Keratinocyte (primary cell): ENCODE measurements at regions not wholly inside any gene's neighbourhood (a gene's known extent, or its start where the extent isn't known, plus 50 kb on each side); places are given as distances from the start of the nearest gene placed in this dataset.

ENCODE experiments used
- DNase-seq: peaks from one replicate; pipeline ENCODE4 v3.0.0-alpha.2; 2011; ENCODE audit warnings: low read depth, missing footprints, low spot score
- FAIRE-seq: peaks from 2 replicates; lab custom pipeline; 2011; peaks lifted over from hg19 to GRCh38; lab: Jason Lieb, UNC
- H2AFZ ChIP-seq: 2 replicates; pipeline ENCODE4 v1.6.0; 2012; ENCODE audit warnings: low read length, control low read depth, inconsistent platforms; ENCODE audit not compliant: control insufficient read depth
- H3K27ac ChIP-seq: 2 replicates; pipeline ENCODE4 v1.5.1; 2011; ENCODE audit warnings: low read length; ENCODE audit not compliant: control insufficient read depth, insufficient read depth
- H3K27me3 ChIP-seq: 3 replicates; pipeline ENCODE4 v1.6.0; 2011; ENCODE audit warnings: low read length; ENCODE audit not compliant: control insufficient read depth, insufficient read depth; ENCODE audit errors: extremely low read depth
- H3K36me3 ChIP-seq, 2 experiments: 2 replicates in 1 of 2; 3 replicates in 1 of 2; pipeline ENCODE4 v1.5.1; 2011; ENCODE audit warnings: low read length in 2 of 2, mild to moderate bottlenecking in 1 of 2; ENCODE audit not compliant: control insufficient read depth in 2 of 2, insufficient read depth in 2 of 2; ENCODE audit errors: extremely low read depth in 1 of 2
- H3K4me1 ChIP-seq: 3 replicates; pipeline ENCODE4 v1.5.1; 2011; ENCODE audit warnings: low read length; ENCODE audit not compliant: control insufficient read depth, insufficient read depth; ENCODE audit errors: extremely low read depth
- H3K4me2 ChIP-seq: 3 replicates; pipeline ENCODE4 v1.6.0; 2011; ENCODE audit warnings: low read depth, low read length; ENCODE audit not compliant: control insufficient read depth, insufficient read depth; ENCODE audit errors: extremely low read depth
- H3K4me3 ChIP-seq, 3 experiments: fragments of 200-600 bp in 1 of 3; sonication (generic) in 1 of 3; 2 replicates in 2 of 3; 3 replicates in 1 of 3; pipeline ENCODE4 v1.5.1; 2011 to 2016; ENCODE audit warnings: low read length in 3 of 3, mild to moderate bottlenecking in 3 of 3, control low read depth in 2 of 3, inconsistent platforms in 1 of 3, low read depth in 1 of 3, mixed read lengths in 1 of 3, mixed run types in 1 of 3, moderate library complexity in 1 of 3; ENCODE audit not compliant: control insufficient read depth in 2 of 3, insufficient read depth in 2 of 3; ENCODE audit errors: extremely low read depth in 1 of 3
- H3K79me2 ChIP-seq: 2 replicates; pipeline ENCODE4 v1.6.0; 2012; ENCODE audit warnings: low read length; ENCODE audit not compliant: control insufficient read depth, insufficient read depth
- H3K9ac ChIP-seq: 3 replicates; pipeline ENCODE4 v1.6.0; 2011; ENCODE audit warnings: low read length; ENCODE audit not compliant: control insufficient read depth, insufficient read depth; ENCODE audit errors: extremely low read depth
- H3K9me1 ChIP-seq: 3 replicates; pipeline ENCODE4 v1.6.0; 2011; ENCODE audit warnings: low read length; ENCODE audit not compliant: control insufficient read depth, insufficient read depth; ENCODE audit errors: extremely low read depth
- H3K9me3 ChIP-seq: 2 replicates; pipeline ENCODE4 v1.5.1; 2012; ENCODE audit warnings: low read depth, low read length; ENCODE audit not compliant: control insufficient read depth
- H4K20me1 ChIP-seq: 3 replicates; pipeline ENCODE4 v1.6.0; 2011; ENCODE audit warnings: low read length; ENCODE audit not compliant: control insufficient read depth, insufficient read depth; ENCODE audit errors: extremely low read depth
- EZH2 ChIP-seq: IDR thresholded peaks from one replicate; pipeline ENCODE4 v1.6.1; 2012; ENCODE audit warnings: inconsistent platforms, mild to moderate bottlenecking, low read length, moderate library complexity
- dilution Hi-C: fragments of 300-500 bp; cut with MboI; formaldehyde crosslinking; loops from one replicate; pipeline ENCODE4 v1.7.0; 2020; ENCODE audit warnings: low sequenced_read_pairs; ENCODE audit not compliant: extremely low pct_ligation_motif_present
- TF ChIP-seq, protein P1 (sequence below), 3 experiments: IDR thresholded peaks in 1 of 3; conservative IDR thresholded peaks in 1 of 3; optimal IDR thresholded peaks in 1 of 3; 2 replicates in 2 of 3; 3 replicates in 1 of 3; pipeline versions ENCODE3 to v1.5.1; 2011; ENCODE audit warnings: low read length in 3 of 3, mild to moderate bottlenecking in 3 of 3, moderate library complexity in 2 of 3, control low read depth in 1 of 3, inconsistent platforms in 1 of 3; ENCODE audit not compliant: insufficient read depth in 2 of 3; ENCODE audit errors: extremely low read depth in 1 of 3

GRCh38 chr7:34330308-34330707 lies 327.7 kb upstream of the NPSR1 start:
- no peak overlapping the region for H3K4me3 ChIP-seq
- H3K9me3 ChIP-seq, result no peaks in the 10 kb centered on the region
- DNase-seq, result no peak
- H3K36me3 ChIP-seq, result no peaks in the 10 kb centered on the region
- no peak overlapping the region for H3K27ac ChIP-seq
- TF ChIP-seq, protein P1, sequence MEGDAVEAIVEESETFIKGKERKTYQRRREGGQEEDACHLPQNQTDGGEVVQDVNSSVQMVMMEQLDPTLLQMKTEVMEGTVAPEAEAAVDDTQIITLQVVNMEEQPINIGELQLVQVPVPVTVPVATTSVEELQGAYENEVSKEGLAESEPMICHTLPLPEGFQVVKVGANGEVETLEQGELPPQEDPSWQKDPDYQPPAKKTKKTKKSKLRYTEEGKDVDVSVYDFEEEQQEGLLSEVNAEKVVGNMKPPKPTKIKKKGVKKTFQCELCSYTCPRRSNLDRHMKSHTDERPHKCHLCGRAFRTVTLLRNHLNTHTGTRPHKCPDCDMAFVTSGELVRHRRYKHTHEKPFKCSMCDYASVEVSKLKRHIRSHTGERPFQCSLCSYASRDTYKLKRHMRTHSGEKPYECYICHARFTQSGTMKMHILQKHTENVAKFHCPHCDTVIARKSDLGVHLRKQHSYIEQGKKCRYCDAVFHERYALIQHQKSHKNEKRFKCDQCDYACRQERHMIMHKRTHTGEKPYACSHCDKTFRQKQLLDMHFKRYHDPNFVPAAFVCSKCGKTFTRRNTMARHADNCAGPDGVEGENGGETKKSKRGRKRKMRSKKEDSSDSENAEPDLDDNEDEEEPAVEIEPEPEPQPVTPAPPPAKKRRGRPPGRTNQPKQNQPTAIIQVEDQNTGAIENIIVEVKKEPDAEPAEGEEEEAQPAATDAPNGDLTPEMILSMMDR (optimal IDR thresholded peaks at IDR 0.05 in 1 of 3, IDR thresholded peaks at IDR 0.05 in 1 of 3, conservative IDR thresholded peaks at IDR 0.05 in 1 of 3; ENCODE audit: extremely low read depth in 1 of 3, insufficient read depth in 2 of 3, low read length in 3 of 3), result no peak
- no peak for TF ChIP-seq EZH2
- no peaks in the 10 kb centered on the region for H4K20me1 ChIP-seq
- H3K4me2 ChIP-seq, result no peak overlapping the region
- H3K27me3 ChIP-seq, result no peaks in the 10 kb centered on the region
- H2AFZ ChIP-seq, result no peak overlapping the region
- FAIRE-seq, result peak; percentile 23
- H3K9ac ChIP-seq, result no peak overlapping the region
- no peaks in the 10 kb centered on the region for H3K9me1 ChIP-seq
- dilution Hi-C loops, result no loop called here
- H3K79me2 ChIP-seq, result no peaks in the 10 kb centered on the region
- peaks cover 5% of the 10 kb centered on the region for H3K4me1 ChIP-seq

DNA sequence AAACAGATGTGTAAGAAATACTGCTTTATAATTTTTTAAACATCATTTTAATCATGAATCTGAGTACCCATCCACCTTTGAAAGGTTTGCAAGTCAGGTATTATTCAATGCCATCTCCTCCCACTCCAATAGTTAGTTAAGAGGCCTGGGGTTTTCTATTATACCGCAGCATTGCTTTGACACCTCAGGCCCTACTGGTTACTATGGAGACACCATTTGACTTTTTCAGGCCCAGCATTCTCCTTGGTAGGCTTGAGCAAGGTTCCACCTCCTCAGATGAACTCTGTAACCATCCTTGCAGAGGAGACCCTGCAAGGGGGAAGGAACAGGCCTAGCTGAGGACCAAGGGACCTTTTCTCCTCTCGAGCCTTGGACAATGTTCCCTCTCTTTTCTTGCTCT lies 326.9 kb upstream of the NPSR1 start:
- no peak overlapping the region for H3K4me3 ChIP-seq
- dilution Hi-C loops, result no loop called here
- no peaks in the 10 kb centered on the region for H3K9me3 ChIP-seq
- no peaks in the 10 kb centered on the region for H3K27me3 ChIP-seq
- TF ChIP-seq, protein P1 (optimal IDR thresholded peaks at IDR 0.05 in 1 of 3, IDR thresholded peaks at IDR 0.05 in 1 of 3, conservative IDR thresholded peaks at IDR 0.05 in 1 of 3; ENCODE audit: extremely low read depth in 1 of 3, insufficient read depth in 2 of 3, low read length in 3 of 3), result no peak
- TF ChIP-seq EZH2, result no peak
- no peak overlapping the region for H2AFZ ChIP-seq
- no peak overlapping the region for H3K9ac ChIP-seq
- H3K4me1 ChIP-seq, result peaks cover 5% of the 10 kb centered on the region
- DNase-seq (no peak), FAIRE-seq (no peak)
- H3K79me2 ChIP-seq, result no peaks in the 10 kb centered on the region
- H4K20me1 ChIP-seq, result no peaks in the 10 kb centered on the region
- no peaks in the 10 kb centered on the region for H3K9me1 ChIP-seq
- H3K36me3 ChIP-seq, result no peaks in the 10 kb centered on the region
- H3K4me2 ChIP-seq, result no peak overlapping the region
- no peak overlapping the region for H3K27ac ChIP-seq
